ENCODE measurements at regions not wholly inside any gene's neighbourhood (a gene's known extent, or its start where the extent isn't known, plus 50 kb on each side); places are given as distances from the start of the nearest gene placed in this dataset.

- no peak for DNase-seq (ENCODE audit: low read depth)
- TF ChIP-seq CTCF (conservative IDR thresholded peaks at IDR 0.05; ENCODE audit: low read depth, low read length), result no peak
- H3K4me3 ChIP-seq (ENCODE audit: low read length), result no peak overlapping the region
Measured at GRCh38 chr12:78732481-78732880, 132.1 kb upstream of the SYT1 start.

GRCh38 chr12:78739653-78740052 lies 124.9 kb upstream of the SYT1 start:
- DNase-seq (ENCODE audit: low read depth), result no peak
- no peak for TF ChIP-seq CTCF (conservative IDR thresholded peaks at IDR 0.05; ENCODE audit: low read depth, low read length)
- no peak overlapping the region for H3K4me3 ChIP-seq (ENCODE audit: low read length)

- no peak for TF ChIP-seq CTCF (conservative IDR thresholded peaks at IDR 0.05; ENCODE audit: low read depth, low read length)
- no peak for DNase-seq (ENCODE audit: low read depth)
- H3K4me3 ChIP-seq (ENCODE audit: low read length), result no peak overlapping the region
Measured at GRCh38 chr12:78746001-78746400, 118.6 kb upstream of the SYT1 start.

- TF ChIP-seq CTCF (conservative IDR thresholded peaks at IDR 0.05; ENCODE audit: low read depth, low read length), result no peak
Measured at GRCh38 chr12:78753058-78753457, 111.5 kb upstream of the SYT1 start.

GRCh38 chr12:78756936-78757335 lies 107.6 kb upstream of the SYT1 start:
- no peak overlapping the region for H3K4me3 ChIP-seq (ENCODE audit: low read length)
- no peak for TF ChIP-seq CTCF (conservative IDR thresholded peaks at IDR 0.05; ENCODE audit: low read depth, low read length)
- DNase-seq (ENCODE audit: low read depth), result no peak

More at GRCh38 chr12:78753058-78753457, 111.5 kb upstream of the SYT1 start:
- H3K4me3 ChIP-seq (ENCODE audit: low read length), result no peak overlapping the region
- no peak for DNase-seq (ENCODE audit: low read depth)

- TF ChIP-seq CTCF (conservative IDR thresholded peaks at IDR 0.05; ENCODE audit: low read depth, low read length), result no peak
- H3K4me3 ChIP-seq (ENCODE audit: low read length), result no peak overlapping the region
- DNase-seq (ENCODE audit: low read depth), result peak; percentile 5
Measured at GRCh38 chr12:78759367-78759766, 105.2 kb upstream of the SYT1 start.

GRCh38 chr12:78760906-78761305 lies 103.7 kb upstream of the SYT1 start:
- no peak for TF ChIP-seq CTCF (conservative IDR thresholded peaks at IDR 0.05; ENCODE audit: low read depth, low read length)
- no peak for DNase-seq (ENCODE audit: low read depth)
- H3K4me3 ChIP-seq (ENCODE audit: low read length), result no peak overlapping the region
